GM21737 (cell line): ENCODE measurements at regions not wholly inside any gene's neighbourhood (a gene's known extent, or its start where the extent isn't known, plus 50 kb on each side); places are given as distances from the start of the nearest gene placed in this dataset.
"Not testable (repeated sequence)": the region's sequence is repeated elsewhere in the genome, so short reads cannot be mapped to it uniquely, and the experiment has no call there.

ENCODE experiments used
- ATAC-seq: cut with Tn5 transposase; IDR thresholded peaks from one replicate; pipeline ENCODE4 v1.9.1; 2021; ENCODE audit warnings: mild to moderate bottlenecking, moderate library complexity; ENCODE audit not compliant: unreplicated experiment

DNA sequence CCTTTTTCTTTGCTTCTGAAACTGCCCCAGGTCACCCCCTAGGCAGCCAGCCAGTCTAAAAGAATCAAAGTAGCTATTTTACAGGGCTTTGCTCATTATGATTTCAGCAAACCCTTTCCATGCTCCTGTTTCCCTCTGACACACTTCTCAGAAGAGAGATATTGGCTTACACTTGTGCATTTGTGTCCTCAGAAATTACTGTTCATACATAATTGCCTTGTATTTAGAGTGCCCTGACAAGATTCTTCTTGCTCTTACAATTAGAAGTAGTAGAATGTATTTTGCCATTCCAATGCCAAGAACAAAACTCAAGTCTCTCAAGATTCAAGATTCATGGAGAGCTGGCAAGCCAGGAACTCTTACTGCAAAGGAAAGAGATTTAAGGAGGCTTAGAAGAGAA, 531.0 kb upstream of the ZFP42 start:
- ATAC-seq = no peak

DNA sequence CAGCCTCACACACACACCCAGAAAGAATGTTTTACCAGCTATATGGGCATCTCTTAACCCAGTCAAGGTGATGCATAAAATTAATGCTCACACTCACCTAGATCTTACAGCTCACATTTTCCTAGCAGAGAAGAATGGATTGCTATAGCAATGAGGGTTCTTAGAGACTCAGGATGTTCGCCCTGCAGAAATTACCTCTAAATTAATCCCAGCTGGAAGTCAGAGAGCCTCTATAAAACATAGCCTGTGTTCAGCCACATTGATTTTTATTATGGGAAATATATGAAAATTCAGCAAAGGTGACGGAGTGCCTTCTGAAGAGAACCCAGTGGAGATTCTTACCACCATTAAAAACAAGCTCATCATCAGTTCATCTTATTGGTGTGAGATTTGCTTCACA, 528.3 kb upstream of the ZFP42 start:
- no peak for ATAC-seq

DNA sequence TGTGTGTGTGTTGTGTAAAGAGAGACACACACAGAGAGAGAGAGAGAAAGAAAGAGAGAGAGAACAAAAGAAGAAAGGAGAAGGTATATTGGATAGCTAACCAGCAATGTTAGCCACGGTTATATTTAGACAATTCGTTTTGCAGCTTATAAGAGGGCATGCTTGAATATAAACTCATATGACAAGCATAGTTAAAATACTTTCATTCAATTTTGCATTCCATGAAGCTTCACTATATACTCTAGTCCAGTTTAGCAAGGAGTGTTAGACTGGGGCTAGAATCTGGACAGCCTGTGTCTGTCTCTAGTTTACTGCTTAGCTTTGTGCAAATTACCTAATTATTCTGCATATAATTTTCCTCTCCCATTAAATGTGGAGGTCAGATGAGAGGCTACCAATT, 525.9 kb upstream of the ZFP42 start:
- no peak for ATAC-seq

DNA sequence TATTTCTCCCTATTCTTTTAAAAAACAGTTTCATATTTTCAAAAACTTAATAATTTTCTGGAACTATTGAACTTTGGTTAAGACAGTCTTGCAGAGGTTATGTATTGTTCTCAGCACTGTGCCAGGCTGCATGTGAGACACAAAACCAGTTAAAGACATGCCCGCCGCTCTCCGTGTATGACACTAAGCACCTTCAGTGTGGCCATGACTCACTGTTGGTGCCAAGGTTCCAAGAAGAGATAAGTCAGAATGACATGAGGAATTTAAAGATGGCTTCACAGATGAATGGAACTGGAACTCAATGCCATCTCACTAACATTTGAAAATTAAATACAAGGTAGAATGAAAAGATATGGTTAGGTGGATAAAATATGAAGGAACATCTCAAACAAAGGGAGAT, 525.5 kb upstream of the ZFP42 start:
- ATAC-seq = no peak

DNA sequence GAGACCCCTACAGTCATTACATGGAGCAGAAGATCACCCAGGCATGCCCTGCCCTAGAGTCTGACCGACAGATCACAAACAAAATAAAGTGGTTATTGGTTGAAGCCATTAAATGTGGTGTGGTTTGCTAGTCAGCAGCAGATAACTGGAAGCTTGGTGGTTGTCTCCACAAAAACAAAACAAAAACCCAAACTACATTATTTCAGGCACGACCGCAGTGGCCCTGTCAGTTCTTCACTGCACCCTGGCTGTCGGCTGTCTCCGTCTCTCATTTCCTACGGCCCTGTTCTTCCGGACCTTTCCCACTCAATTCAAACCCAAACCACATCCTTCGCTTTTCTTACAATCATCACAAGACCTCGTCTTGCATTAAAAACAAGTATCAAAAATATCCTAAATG, 521.3 kb upstream of the ZFP42 start:
- ATAC-seq = no peak

DNA sequence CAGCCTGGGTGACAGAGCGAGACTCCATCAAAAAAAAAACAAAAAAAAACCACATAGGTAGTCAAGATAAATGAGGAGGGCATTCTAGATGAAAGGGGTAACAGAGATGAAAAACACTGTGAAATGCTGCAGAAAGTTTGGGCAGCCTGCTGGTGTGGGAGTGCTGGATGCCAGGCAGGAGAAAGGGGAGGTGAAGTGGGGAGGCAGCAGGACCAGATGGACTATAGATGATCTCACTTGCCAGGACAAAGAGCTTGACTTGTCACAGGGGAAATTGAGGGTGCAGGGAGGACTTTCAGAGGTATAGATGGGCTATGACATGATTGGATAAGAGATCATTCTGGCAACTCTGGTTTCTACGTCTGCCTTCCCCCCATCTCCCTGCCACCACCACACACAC, 519.7 kb upstream of the ZFP42 start:
- no peak for ATAC-seq

DNA sequence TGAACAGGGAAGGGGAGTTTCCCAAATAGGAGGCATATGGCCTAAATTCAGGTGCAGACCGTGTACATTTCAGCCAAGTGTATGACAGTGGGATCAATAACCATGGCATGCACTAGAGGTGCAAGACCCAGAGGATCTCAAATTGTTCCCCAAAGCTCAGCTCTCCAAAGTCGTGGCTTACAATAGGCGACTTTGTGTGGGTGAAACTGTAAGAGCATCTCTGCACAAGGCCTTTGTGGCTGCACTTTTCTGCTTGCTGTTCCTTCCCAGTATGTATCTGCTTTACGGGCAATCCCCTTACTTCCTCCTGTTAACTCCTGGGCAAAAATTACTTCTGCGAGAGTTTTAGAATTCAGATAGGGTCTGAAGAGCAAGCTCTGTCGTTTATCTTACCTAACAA, 518.3 kb upstream of the ZFP42 start:
- no peak for ATAC-seq

DNA sequence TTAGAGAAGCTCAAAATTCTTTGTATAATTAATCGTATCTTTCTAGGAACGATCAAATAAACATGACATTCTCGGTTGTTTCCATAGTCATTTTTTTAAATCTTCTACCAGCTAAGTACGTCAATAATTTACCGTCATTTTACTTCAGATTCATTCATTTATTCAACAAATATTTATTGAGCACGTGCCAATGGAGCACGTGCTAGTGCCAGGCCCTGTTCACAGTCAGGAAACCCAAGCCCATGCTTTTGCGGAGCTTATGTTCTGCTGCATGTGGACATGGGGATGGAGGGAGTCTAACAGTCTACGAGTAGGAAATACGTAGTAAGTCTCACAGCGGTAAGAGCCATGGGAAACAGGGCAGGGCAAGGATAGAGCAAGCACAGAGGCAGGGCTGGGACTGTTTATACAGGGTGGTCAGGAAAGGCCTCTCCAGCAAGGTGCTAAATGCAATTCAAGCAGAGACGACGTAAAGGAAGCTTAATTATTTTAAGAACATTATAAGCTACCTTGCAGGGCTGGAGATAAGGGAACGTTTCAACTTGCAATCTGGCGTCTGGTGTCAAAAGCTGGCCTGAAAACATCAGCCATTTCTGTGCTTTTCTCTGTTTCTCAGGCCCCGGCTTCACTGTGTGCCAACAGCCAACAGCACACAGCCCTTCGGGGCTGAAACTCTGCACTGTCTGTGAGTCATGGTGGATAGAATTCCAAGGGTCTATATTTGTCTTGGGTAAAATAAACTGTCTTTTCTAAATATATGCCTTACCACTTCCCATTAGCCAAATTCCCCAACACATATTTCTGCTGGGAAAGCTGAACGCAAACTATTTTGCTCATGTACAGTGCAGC, 517.1 kb upstream of the ZFP42 start:
- no peak for ATAC-seq

DNA sequence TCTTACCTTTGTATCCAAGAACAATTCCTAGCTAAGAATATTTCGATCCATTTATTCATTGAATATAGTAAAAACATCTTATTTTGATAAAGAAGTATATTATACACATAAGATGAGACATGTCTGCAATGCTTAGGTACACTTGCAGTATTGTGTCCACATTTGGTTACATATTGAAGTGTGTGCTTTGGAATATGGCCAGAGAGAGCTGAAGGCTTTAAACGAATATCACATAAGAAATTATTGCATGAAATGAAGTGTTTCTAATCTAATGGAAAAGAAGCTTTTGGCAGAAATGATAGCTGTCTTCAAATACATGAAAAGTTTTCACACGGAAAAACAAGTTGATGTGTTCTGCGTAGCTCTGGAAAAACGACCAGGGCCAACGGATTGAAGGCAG, 516.1 kb upstream of the ZFP42 start:
- ATAC-seq = no peak

DNA sequence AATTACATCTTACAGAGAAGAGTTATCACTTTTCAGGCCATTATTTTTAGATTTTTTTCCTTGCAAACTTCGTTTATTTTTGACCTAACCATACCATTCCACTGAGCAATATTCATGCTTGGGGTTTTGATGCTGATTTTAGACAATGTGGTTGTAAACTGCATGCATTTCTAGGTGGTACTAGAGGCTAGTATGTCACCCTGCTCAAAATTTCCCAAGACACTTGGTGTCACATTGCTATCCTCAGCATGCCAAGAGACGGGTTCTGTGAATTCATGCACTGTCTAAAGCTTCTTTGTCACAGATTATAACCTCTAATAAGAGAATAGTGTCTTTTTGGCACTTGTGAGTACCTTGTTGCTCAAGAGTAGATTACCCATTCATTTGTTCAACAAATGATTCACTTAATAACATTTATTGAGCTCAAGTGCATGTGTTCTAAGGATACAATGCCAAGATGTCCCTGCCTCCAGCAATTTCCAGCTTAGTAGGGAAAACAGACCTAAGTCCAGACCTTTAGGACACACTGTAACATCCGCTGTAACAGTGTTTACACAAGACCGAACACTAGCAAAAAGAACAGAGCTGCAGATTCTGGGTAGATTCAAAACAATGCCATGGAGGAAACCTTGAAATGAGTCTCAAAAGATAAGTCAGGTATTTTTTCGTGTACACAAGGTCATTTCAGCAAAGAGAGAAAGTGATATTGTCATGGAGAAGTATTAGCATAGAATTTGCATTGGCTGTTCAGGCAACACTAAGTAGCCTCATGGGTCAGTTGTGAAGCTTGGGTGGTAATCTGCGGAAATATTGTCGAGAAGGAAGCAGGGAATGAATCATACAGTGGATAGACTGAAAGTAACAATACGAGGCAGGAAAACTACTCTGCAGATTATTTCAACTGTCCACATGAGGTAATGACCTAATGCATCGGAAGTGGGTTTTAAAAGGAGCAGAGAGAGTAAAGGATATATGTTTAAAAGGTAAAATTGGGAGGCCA, 515.1 kb upstream of the ZFP42 start:
- no peak for ATAC-seq

DNA sequence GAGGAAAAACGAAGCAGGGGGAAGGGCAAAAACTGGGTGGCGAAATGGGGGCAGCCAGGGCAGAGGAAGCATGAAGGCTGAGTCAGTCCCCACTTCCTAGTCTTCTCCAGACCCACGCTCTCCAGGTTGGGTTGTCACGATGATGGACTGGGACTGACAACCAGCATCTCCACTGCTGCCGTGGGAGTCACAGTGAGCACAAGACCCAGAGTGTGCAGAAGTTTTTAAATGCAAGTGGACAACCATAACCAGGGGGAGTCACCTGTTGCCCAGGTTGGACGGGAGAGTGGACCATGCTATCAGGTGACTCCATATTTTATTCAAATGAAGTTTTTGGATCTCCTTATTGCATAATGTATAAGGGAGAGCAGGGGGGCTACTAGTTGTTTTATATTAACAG, 511.4 kb upstream of the ZFP42 start:
- no peak for ATAC-seq

DNA sequence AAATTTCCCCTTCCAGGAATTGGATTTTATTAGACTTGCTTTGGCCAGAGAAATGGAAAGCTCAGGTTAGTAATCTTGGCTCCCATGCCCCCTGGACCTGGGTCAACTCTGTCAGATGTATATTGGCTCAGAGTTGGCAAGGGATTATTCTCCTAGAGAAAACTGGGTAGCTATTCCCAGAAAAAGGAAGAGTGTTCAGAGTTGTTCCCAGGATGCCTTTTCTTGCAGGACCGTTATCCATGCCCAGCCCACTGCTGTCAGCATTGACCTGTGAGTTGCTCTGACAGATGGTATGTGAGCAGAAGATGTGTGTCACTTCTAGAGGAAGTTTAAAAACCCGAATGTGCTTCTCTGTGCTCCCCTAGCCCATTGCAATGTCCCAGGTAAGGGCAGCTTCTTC, 509.9 kb upstream of the ZFP42 start:
- no peak for ATAC-seq

DNA sequence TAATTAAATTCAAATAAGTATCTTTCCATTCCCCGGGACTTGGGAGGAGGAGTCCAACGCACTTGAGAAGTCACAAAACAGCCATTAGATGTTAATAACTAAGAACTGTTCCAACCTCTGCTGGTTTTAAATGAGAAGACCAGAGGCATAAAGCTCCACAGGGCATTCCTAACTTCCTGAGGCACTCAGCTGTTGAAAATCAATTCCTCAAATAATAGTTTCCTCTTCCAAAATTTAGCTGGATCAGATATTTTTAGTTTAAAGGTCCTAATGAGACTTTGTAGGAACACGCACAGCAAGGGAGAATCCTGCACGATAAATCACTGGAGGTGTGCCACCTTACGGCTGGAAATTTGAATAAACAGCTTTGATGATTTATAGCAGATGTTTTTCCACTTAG, 504.3 kb upstream of the ZFP42 start:
- ATAC-seq = no peak

DNA sequence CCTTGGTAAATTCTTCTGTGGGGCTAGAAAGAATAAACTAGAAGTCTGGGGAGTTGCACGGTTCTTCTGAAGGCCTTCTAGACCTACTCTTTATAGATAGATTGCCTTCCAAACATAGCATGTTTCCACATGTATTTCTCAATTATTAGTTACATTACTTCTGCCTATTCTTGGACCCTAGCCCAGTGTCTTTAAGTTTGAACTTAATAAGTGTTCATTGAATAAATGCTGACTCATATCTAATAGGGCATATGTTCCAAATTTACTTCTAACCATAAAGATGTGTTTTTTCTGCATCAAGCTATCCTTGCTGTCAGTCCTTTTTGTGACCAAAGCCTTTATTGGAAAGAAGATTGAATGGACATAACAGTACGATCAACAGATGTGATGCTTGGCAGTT, 503.6 kb upstream of the ZFP42 start:
- ATAC-seq = no peak

DNA sequence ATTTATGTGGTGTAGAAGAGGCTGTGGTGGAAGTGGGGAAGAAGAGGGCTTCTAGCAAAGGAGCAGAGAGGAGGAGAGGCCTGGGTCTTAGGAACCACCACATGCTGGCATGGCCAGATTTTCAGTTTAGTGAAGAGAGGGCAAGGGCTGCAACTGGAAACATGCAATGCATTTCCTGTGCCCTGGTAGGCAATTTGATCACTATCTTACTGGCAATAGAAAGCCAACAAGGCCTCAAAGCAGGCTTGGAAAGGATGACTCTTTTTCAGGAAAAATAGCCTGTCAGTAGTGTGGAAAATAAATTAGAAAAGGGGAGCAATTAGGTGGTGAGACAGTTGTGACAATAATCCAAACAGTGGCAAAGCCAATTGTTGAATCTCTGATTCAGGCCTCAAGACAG, 501.9 kb upstream of the ZFP42 start:
- no peak for ATAC-seq

DNA sequence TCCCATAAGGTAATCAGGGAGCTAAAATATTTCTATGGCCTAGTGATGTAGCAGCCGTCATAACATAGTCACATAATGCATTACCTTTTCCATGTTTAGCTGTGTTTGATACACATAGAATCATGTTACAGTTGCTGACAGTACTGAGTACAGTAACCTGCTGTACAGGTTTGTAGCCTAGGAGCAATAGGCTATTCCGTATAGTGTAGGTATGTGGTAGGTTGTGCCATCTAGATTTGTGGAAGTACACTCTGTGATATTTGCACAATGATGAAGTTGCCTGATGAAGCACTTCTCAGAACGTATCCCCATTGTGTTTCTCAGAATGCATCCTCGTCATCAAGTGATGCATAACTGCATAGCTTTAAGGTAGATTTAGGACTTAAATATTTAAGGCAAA, 495.6 kb upstream of the ZFP42 start:
- no peak for ATAC-seq

DNA sequence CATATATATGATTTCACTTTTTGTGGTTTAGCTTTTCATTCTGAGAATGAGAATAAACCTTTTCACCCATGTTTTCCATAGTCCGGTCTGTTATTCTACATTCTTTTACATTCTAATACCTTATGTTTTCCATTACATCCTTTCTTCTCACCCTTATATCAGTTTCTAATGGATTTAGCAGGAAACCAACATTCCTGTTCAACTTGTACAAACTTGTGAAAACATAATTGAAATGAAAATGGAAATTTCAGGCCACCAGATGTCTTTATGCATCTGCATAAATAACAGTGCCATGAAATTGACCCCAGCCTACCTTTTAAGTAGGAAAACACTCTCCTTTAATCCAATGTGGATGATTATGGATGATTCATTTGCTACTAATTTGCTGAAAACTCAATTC, 494.8 kb upstream of the ZFP42 start:
- no peak for ATAC-seq

DNA sequence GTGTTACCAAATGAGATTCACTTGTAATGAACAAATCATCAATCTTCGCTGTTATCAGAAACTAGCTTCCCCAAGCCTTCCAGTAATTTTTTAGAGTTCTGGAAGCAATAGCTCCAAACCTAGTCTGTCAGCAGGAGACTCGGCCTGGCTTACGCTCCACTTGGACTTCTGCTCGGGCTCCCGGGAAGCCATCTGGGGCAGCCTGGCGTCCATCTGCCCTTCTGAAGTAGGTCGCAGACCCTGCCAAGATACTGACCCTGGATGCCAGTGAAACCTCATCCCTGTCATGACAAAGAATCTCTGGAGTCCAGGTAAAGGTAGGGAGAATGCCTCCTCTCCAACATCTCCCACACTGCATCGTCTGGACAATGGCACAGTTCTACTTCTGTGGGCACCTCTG, 493.8 kb upstream of the ZFP42 start:
- no peak for ATAC-seq

DNA sequence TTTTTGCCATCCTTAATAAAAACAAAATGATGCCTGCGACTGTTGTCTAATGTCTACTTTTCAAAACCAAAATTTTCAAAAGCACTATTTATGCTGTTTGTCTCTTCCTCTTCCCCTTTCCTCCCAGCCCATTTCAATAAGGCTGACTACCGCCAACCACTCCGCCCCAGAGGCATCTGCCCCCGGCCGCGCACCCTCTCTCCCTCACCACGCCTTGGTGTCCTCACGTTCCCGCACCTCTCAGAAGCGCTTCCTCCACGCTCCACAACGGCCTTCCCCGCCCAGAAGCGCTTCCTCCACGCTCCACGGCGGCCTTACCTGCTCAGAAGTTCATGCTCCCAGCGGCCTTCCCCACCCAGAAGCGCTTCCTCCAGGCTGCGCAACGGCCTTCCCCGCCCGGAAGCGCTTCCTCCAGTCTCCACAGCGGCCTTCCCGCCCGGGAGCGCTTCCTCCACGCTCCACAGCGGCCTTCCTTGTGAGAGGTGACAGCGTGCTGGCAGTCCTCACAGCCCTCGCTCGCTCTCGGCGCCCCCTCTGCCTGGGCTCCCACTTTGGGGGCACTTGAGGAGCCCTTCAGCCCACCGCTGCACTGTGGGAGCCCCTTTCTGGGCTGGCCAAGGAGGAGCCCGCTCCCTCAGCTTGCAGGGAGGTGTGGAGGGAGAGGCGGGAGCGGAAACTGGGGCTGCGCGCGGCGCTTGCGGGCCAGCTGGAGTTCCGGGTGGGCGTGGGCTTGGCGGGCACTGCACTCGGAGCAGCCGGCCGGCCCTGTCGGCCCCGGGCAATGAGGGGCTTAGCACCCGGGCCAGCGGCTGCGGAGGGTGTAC, 490.4 kb upstream of the ZFP42 start:
- ATAC-seq = no peak

DNA sequence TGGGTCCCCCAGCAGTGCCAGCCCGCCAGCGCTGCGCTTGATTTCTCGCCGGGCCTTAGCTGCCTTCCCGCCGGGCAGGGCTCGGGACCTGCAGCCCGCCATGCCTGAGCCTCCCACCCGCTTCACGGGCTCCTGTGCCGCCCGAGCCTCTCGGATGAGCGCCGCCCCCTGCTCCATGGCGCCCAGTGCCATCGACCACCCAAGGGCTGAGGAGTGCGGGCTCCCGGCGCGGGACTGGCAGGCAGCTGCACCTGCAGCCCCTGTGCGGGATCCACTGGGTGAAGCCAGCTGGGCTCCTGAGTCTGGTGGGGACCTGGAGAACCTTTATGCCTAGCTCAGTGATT, 489.8 kb upstream of the ZFP42 start:
- not testable (repeated sequence) for ATAC-seq

DNA sequence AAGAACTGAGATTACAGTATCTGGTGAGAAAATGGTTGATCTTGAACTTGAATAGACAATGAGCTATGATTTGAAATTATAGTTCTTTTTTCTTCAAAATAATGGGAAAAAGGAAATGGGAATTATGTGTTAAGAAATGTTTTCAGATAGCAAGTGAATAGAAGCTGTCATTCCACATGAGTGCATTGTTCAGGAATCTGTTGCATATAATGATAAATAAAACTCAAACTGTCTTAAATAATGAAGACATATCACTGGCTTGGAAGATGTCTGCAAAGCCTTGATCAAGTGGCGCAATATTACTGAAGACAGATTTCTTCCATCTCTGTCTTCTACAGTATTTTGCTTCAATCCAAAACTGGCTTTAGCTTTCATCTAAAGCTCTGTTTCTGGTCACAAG, 479.3 kb upstream of the ZFP42 start:
- ATAC-seq = no peak
